GM12878 (cell line): ENCODE measurements at regions not wholly inside any gene's neighbourhood (a gene's known extent, or its start where the extent isn't known, plus 50 kb on each side); places are given as distances from the start of the nearest gene placed in this dataset.

Experiments
- ATAC-seq: fragments of 200-7000 bp; cut with Tn5 transposase; 3 replicates; pipeline ENCODE4 v1.9.1; 2020; ENCODE audit warnings: mild to moderate bottlenecking, moderate library complexity
- BruUV-seq: library from RNA; stranded (reverse); fragments of 400-500 nt; replicated peaks from 2 replicates; lab custom pipeline; 2021; lab: Mats Ljungman, UMichigan
- CTCF ChIA-PET: fragments of 300-600 bp; sonication (Branson Sonifier 250); formaldehyde crosslinking; extraction: SDS; loops from one replicate; lab custom pipeline; 2021; ENCODE audit warnings: inconsistent platforms; lab: Yijun Ruan, JAX
- POLR2A ChIA-PET: fragments of 350-600 bp; formaldehyde crosslinking; extraction: SDS; loops from one replicate; lab custom pipeline; 2021; ENCODE audit warnings: inconsistent platforms; lab: Charles Lee
- RAD21 ChIA-PET: fragments of 300-600 bp; sonication (Branson Sonifier 250); formaldehyde crosslinking; loops from one replicate; lab custom pipeline; 2023; ENCODE audit warnings: antibody characterized with exemption; ENCODE audit not compliant: unreplicated experiment; lab: Charles Lee
- SMC1A ChIA-PET: fragments of 300-600 bp; sonication (Branson Sonifier 250); formaldehyde crosslinking; loops from one replicate; lab custom pipeline; 2023; ENCODE audit not compliant: unreplicated experiment, uncharacterized antibody; lab: Charles Lee
- DNase-seq: peaks from one replicate; pipeline ENCODE4 v3.0.0-alpha.2; 2011; ENCODE audit warnings: low read depth, low spot score
- FAIRE-seq: peaks from 3 replicates; lab custom pipeline; 2011; peaks lifted over from hg19 to GRCh38; lab: Jason Lieb, UNC
- H2AFZ ChIP-seq: 2 replicates; pipeline ENCODE4 v1.6.0; 2011; ENCODE audit warnings: low read depth, low read length, control low read depth; ENCODE audit not compliant: control insufficient read depth
- H3K27ac ChIP-seq: 2 replicates; pipeline ENCODE4 v1.5.1; 2011; ENCODE audit warnings: control low read depth; ENCODE audit not compliant: control insufficient read depth, insufficient read depth
- H3K27me3 ChIP-seq, 2 experiments: replicated peaks in 1 of 2; 2 replicates each; pipeline versions ENCODE4 v1.6.0 to v1.6.1; 2011; ENCODE audit warnings: low read length in 1 of 2; ENCODE audit not compliant: control insufficient read depth in 2 of 2, insufficient read depth in 2 of 2
- H3K36me3 ChIP-seq, 2 experiments: 2 replicates each; pipeline ENCODE4 v1.5.1; 2011; ENCODE audit warnings: low read length in 1 of 2; ENCODE audit not compliant: control insufficient read depth in 2 of 2, insufficient read depth in 2 of 2
- H3K4me1 ChIP-seq: 2 replicates; pipeline ENCODE4 v1.6.1; 2011; ENCODE audit warnings: mild to moderate bottlenecking, low read length, moderate library complexity, mixed read lengths; ENCODE audit not compliant: control insufficient read depth, insufficient read depth
- H3K4me2 ChIP-seq: 2 replicates; pipeline ENCODE4 v1.6.0; 2011; ENCODE audit warnings: control low read depth; ENCODE audit not compliant: control insufficient read depth, insufficient read depth
- H3K4me3 ChIP-seq: fragments of 200-600 bp; sonication (generic); 2 replicates; pipeline ENCODE4 v1.5.1; 2016
- H3K79me2 ChIP-seq: 2 replicates; pipeline ENCODE4 v1.6.0; 2011; ENCODE audit warnings: low read length; ENCODE audit not compliant: control insufficient read depth, insufficient read depth
- H3K9ac ChIP-seq: 2 replicates; pipeline ENCODE4 v1.8.0; 2011; ENCODE audit warnings: low read length, control low read depth, mixed read lengths; ENCODE audit not compliant: control insufficient read depth, insufficient read depth
- H3K9me3 ChIP-seq: replicated peaks from 3 replicates; pipeline ENCODE4 v1.5.1; 2011; ENCODE audit warnings: mild to moderate bottlenecking, low read length; ENCODE audit not compliant: control insufficient read depth, insufficient read depth
- H4K20me1 ChIP-seq: 2 replicates; pipeline ENCODE4 v1.6.0; 2011; ENCODE audit not compliant: control insufficient read depth, insufficient read depth
- CBX3 ChIP-seq: fragments of 200-600 bp; sonication (generic); IDR thresholded peaks from 2 replicates; pipeline ENCODE4 v1.6.1; 2016; ENCODE audit warnings: low read depth, borderline replicate concordance
- HCFC1 ChIP-seq: fragments of 150-350 bp; IDR thresholded peaks from 2 replicates; pipeline ENCODE4 v1.6.1; 2014; ENCODE audit warnings: low read length
- MAX ChIP-seq: IDR thresholded peaks from 2 replicates; pipeline ENCODE4 v1.6.1; 2012; ENCODE audit warnings: low read depth, low read length, improper control_type of control experiment
- NRF1 ChIP-seq: conservative IDR thresholded peaks from 2 replicates; pipeline ENCODE4 v1.6.1; 2011; ENCODE audit warnings: mild to moderate bottlenecking, low read depth, low read length, improper control_type of control experiment
- POLR2A ChIP-seq: IDR thresholded peaks from 2 replicates; pipeline ENCODE4 v1.6.1; 2011; ENCODE audit warnings: low read depth, mild to moderate bottlenecking, low read length
- POLR2AphosphoS2 ChIP-seq: IDR thresholded peaks from 2 replicates; pipeline ENCODE4 v1.6.1; 2011; ENCODE audit warnings: low read depth, mild to moderate bottlenecking, low read length, improper control_type of control experiment, moderate library complexity
- RCOR1 ChIP-seq: conservative IDR thresholded peaks from 2 replicates; pipeline ENCODE4 v1.6.1; 2012; ENCODE audit warnings: low read depth, low read length, improper control_type of control experiment
- SMAD5 ChIP-seq: IDR thresholded peaks from 2 replicates; pipeline ENCODE4 v1.6.1; 2016; ENCODE audit warnings: antibody characterized with exemption, low read depth
- SUZ12 ChIP-seq: fragments of 200-600 bp; sonication (generic); IDR thresholded peaks from one replicate; pipeline ENCODE4 v1.6.1; 2018; ENCODE audit warnings: antibody characterized with exemption, mild to moderate bottlenecking; ENCODE audit not compliant: unreplicated experiment
- ZBTB40 ChIP-seq: fragments of 450-650 bp; IDR thresholded peaks from 2 replicates; pipeline ENCODE4 v1.6.1; 2016; ENCODE audit warnings: mild to moderate bottlenecking, moderate library complexity, borderline replicate concordance
- WGBS: methylation state at CpG from one replicate; pipeline ENCODE4 v1.1.6; 2016; ENCODE audit warnings: low lambda C conversion rate; ENCODE audit not compliant: insufficient replicate concordance, insufficient coverage; ENCODE audit errors: missing lambda C conversion rate; 5-methylcytosine and 5-hydroxymethylcytosine counted together
- in situ Hi-C: fragments of 300-500 bp; cut with MboI; formaldehyde crosslinking; loops from 9 replicates; pipeline ENCODE4 v1.14.3; 2018; ENCODE audit warnings: mixed read lengths
- intact Hi-C: fragments of 100-400 bp; cut with micrococcal nuclease; formaldehyde crosslinking; loops from one replicate; pipeline ENCODE4 v1.14.2; 2022; ENCODE audit not compliant: unreplicated experiment
- TF ChIP-seq, protein P1 (sequence below): IDR thresholded peaks from 2 replicates; pipeline ENCODE4 v1.6.1; 2011; ENCODE audit warnings: low read depth, low read length, improper control_type of control experiment, borderline replicate concordance
- TF ChIP-seq, protein P2 (sequence below): fragments of 450-650 bp; IDR thresholded peaks from 2 replicates; pipeline ENCODE4 v1.6.1; 2016; ENCODE audit warnings: mild to moderate bottlenecking

DNA sequence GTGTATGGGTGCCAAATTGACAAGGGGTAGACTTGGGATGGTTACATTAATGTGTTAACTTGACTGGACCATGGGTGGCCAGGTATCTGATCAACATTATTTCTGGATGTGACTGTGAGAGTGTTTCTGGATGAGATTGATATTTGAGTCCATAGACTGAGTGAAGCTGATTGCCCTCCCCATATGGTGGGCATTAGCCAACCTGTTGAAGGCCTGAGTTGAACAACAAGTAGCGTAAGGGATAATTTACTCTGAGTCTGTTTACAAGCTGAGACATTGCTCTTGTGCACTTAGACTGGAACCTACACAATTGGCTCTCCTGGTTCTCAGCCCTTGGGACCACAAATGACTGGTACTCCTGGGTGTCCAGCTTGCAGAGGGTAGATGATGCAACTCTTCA lies 240.1 kb downstream of the ASXL3 start (continued):
- no peak for TF ChIP-seq ZBTB40
- TF ChIP-seq POLR2AphosphoS2, result no peak
- TF ChIP-seq, protein P1, sequence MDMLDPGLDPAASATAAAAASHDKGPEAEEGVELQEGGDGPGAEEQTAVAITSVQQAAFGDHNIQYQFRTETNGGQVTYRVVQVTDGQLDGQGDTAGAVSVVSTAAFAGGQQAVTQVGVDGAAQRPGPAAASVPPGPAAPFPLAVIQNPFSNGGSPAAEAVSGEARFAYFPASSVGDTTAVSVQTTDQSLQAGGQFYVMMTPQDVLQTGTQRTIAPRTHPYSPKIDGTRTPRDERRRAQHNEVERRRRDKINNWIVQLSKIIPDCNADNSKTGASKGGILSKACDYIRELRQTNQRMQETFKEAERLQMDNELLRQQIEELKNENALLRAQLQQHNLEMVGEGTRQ, result no peak
- TF ChIP-seq, protein P2, sequence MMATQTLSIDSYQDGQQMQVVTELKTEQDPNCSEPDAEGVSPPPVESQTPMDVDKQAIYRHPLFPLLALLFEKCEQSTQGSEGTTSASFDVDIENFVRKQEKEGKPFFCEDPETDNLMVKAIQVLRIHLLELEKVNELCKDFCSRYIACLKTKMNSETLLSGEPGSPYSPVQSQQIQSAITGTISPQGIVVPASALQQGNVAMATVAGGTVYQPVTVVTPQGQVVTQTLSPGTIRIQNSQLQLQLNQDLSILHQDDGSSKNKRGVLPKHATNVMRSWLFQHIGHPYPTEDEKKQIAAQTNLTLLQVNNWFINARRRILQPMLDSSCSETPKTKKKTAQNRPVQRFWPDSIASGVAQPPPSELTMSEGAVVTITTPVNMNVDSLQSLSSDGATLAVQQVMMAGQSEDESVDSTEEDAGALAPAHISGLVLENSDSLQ, result no peak
- no peak for TF ChIP-seq HCFC1

- intact Hi-C loops, result no loop called here
- Histone ChIP-seq H3K9me3 (no peaks in the 10 kb centered on the region), H3K4me1 (no peaks in the 10 kb centered on the region), H3K4me2 (no peak overlapping the region), H3K79me2 (no peaks in the 10 kb centered on the region), H3K4me3 (no peak overlapping the region), H3K27me3 (no peaks in the 10 kb centered on the region), H3K9ac (no peak overlapping the region), H2AFZ (no peak overlapping the region), H4K20me1 (no peaks in the 10 kb centered on the region)
- DNase-seq (no peak), FAIRE-seq (no peak), ATAC-seq (no peak)
- 8% methylated on average over 1 of the region's 1 CpG for WGBS
- ChIA-PET RAD21 (no interaction called here), SMC1A (no interaction called here), CTCF (no interaction called here)
- TF ChIP-seq SMAD5 (no peak), NRF1 (no peak), RCOR1 (no peak), POLR2A (no peak), CBX3 (no peak), MAX (no peak), SUZ12 (no peak)
- TF ChIP-seq, all 136 proteins: peak for 0
- no peaks in the 10 kb centered on the region for H3K36me3 ChIP-seq
- POLR2A ChIA-PET, result no interaction called here
- no TSS peak for BruUV-seq
- H3K27ac ChIP-seq, result no peak overlapping the region
- in situ Hi-C loops, result no loop called here
Observed at GRCh38 chr18:33817096-33817495, 239.1 kb downstream of the ASXL3 start.
